ENCODE measurements at regions not wholly inside any gene's neighbourhood (a gene's known extent, or its start where the extent isn't known, plus 50 kb on each side); places are given as distances from the start of the nearest gene placed in this dataset.

GRCh38 chr6:23890543-23891227, 235.3 kb upstream of the NRSN1 start:
- TF ChIP-seq CEBPB (IDR thresholded peaks at IDR 0.05) (no peak), REST (IDR thresholded peaks at IDR 0.05) (no peak), RAD21 (conservative IDR thresholded peaks at IDR 0.05 in 1 of 2, IDR thresholded peaks at IDR 0.05 in 1 of 2) (no peak), POLR2A (IDR thresholded peaks at IDR 0.05; ENCODE audit: low read length) (no peak), KDM1A (IDR thresholded peaks at IDR 0.05; ENCODE audit: low read depth) (no peak), EP300 (IDR thresholded peaks at IDR 0.05) (no peak), NFE2L2 (conservative IDR thresholded peaks at IDR 0.05; ENCODE audit: low read length) (no peak), MAZ (IDR thresholded peaks at IDR 0.05; ENCODE audit: borderline replicate concordance, low read depth, low read length) (no peak), EHMT2 (IDR thresholded peaks at IDR 0.05; ENCODE audit: low read depth) (no peak)
- TF ChIP-seq, protein P1, sequence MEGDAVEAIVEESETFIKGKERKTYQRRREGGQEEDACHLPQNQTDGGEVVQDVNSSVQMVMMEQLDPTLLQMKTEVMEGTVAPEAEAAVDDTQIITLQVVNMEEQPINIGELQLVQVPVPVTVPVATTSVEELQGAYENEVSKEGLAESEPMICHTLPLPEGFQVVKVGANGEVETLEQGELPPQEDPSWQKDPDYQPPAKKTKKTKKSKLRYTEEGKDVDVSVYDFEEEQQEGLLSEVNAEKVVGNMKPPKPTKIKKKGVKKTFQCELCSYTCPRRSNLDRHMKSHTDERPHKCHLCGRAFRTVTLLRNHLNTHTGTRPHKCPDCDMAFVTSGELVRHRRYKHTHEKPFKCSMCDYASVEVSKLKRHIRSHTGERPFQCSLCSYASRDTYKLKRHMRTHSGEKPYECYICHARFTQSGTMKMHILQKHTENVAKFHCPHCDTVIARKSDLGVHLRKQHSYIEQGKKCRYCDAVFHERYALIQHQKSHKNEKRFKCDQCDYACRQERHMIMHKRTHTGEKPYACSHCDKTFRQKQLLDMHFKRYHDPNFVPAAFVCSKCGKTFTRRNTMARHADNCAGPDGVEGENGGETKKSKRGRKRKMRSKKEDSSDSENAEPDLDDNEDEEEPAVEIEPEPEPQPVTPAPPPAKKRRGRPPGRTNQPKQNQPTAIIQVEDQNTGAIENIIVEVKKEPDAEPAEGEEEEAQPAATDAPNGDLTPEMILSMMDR (IDR thresholded peaks at IDR 0.05): no peak

Measured in A549 (cell line).